Mesenchymal stem cell (in vitro differentiated cells and primary cell): ENCODE measurements at regions not wholly inside any gene's neighbourhood (a gene's known extent, or its start where the extent isn't known, plus 50 kb on each side); places are given as distances from the start of the nearest gene placed in this dataset.

Experiments used
- DNase-seq: peaks from one replicate; pipeline ENCODE4 v3.0.0-alpha.2; 2013
- H2AFZ ChIP-seq: one replicate; pipeline ENCODE4 v1.6.1; 2013; ENCODE audit warnings: low read depth, mild to moderate bottlenecking, control low read depth, inconsistent platforms, low read length, moderate library complexity
- H2AK5ac ChIP-seq: 2 replicates; pipeline ENCODE4 v1.6.1; 2013; ENCODE audit warnings: low read length, moderate library complexity, mild to moderate bottlenecking, inconsistent platforms; ENCODE audit not compliant: severe bottlenecking
- H2BK120ac ChIP-seq: one replicate; pipeline ENCODE4 v1.6.1; 2013; ENCODE audit warnings: low read depth, mild to moderate bottlenecking, inconsistent platforms, low read length, moderate library complexity
- H2BK12ac ChIP-seq, 2 experiments: one replicate each; pipeline ENCODE4 v1.6.1; 2013; ENCODE audit warnings: inconsistent platforms in 2 of 2, low read length in 2 of 2, mild to moderate bottlenecking in 2 of 2, moderate library complexity in 2 of 2, control low read depth in 1 of 2
- H2BK15ac ChIP-seq: one replicate; pipeline ENCODE4 v1.6.1; 2013; ENCODE audit warnings: mild to moderate bottlenecking, low read depth, inconsistent platforms; ENCODE audit not compliant: poor library complexity, severe bottlenecking
- H2BK5ac ChIP-seq: 2 replicates; pipeline ENCODE4 v1.6.1; 2013; ENCODE audit warnings: low read depth, mild to moderate bottlenecking, low read length, control low read depth, inconsistent platforms; ENCODE audit not compliant: poor library complexity, severe bottlenecking
- H3K14ac ChIP-seq, 2 experiments: one replicate each; pipeline ENCODE4 v1.6.1; 2013; ENCODE audit warnings: inconsistent platforms in 2 of 2, low read length in 2 of 2, control low read depth in 1 of 2, mild to moderate bottlenecking in 1 of 2, moderate library complexity in 1 of 2
- H3K18ac ChIP-seq, 2 experiments: one replicate each; pipeline ENCODE4 v1.6.1; 2013; ENCODE audit warnings: inconsistent platforms in 2 of 2, low read length in 2 of 2, control low read depth in 1 of 2, low read depth in 1 of 2, mild to moderate bottlenecking in 1 of 2
- H3K23ac ChIP-seq, 2 experiments: one replicate each; pipeline ENCODE4 v1.6.1; 2013; ENCODE audit warnings: inconsistent platforms in 2 of 2, low read length in 2 of 2, mild to moderate bottlenecking in 2 of 2, moderate library complexity in 2 of 2, control low read depth in 1 of 2
- H3K27ac ChIP-seq: 2 replicates; pipeline ENCODE4 v1.5.1; 2013; ENCODE audit warnings: mild to moderate bottlenecking, moderate library complexity, low read length, control low read depth, inconsistent platforms; ENCODE audit not compliant: poor library complexity, severe bottlenecking
- H3K27me3 ChIP-seq, 2 experiments: 2 replicates each; pipeline versions ENCODE4 v1.6.1 to v1.7.0; 2013; ENCODE audit warnings: low read length in 2 of 2, mild to moderate bottlenecking in 2 of 2, moderate library complexity in 2 of 2, control low read depth in 1 of 2, inconsistent platforms in 1 of 2; ENCODE audit not compliant: control insufficient read depth in 1 of 2, insufficient read depth in 1 of 2
- H3K36me3 ChIP-seq, 2 experiments: 2 replicates each; pipeline versions ENCODE4 v1.6.1 to v1.7.0; 2013; ENCODE audit warnings: low read length in 2 of 2, control low read depth in 1 of 2, inconsistent platforms in 1 of 2, low read depth in 1 of 2, mild to moderate bottlenecking in 1 of 2; ENCODE audit not compliant: insufficient read depth in 2 of 2, control insufficient read depth in 1 of 2
- H3K4ac ChIP-seq, 2 experiments: one replicate each; pipeline ENCODE4 v1.6.1; 2013; ENCODE audit warnings: inconsistent platforms in 2 of 2, low read length in 2 of 2, mild to moderate bottlenecking in 2 of 2, moderate library complexity in 2 of 2, control low read depth in 1 of 2, low read depth in 1 of 2
- H3K4me1 ChIP-seq: 2 replicates; pipeline ENCODE4 v1.6.1; 2013; ENCODE audit warnings: low read depth, low read length, control low read depth; ENCODE audit not compliant: control insufficient read depth, insufficient read depth
- H3K4me2 ChIP-seq: 2 replicates; pipeline ENCODE4 v1.6.1; 2013; ENCODE audit warnings: low read length, mild to moderate bottlenecking, inconsistent platforms; ENCODE audit not compliant: poor library complexity, severe bottlenecking
- H3K4me3 ChIP-seq, 2 experiments: 2 replicates each; pipeline versions ENCODE4 v1.5.1 to v1.7.0; 2013; ENCODE audit warnings: low read length in 2 of 2, mild to moderate bottlenecking in 2 of 2, control low read depth in 1 of 2, low read depth in 1 of 2; ENCODE audit not compliant: insufficient read depth in 1 of 2
- H3K79me1 ChIP-seq: replicated peaks from 2 replicates; pipeline ENCODE4 v1.6.1; 2013; ENCODE audit warnings: mild to moderate bottlenecking, control low read depth, low read length, inconsistent platforms; ENCODE audit not compliant: poor library complexity, severe bottlenecking
- H3K9ac ChIP-seq: 2 replicates; pipeline ENCODE4 v1.7.0; 2013; ENCODE audit warnings: mild to moderate bottlenecking, low read length, moderate library complexity
- H3K9me3 ChIP-seq: 2 replicates; pipeline ENCODE4 v1.7.0; 2013; ENCODE audit warnings: mild to moderate bottlenecking, low read length; ENCODE audit not compliant: control insufficient read depth
- H4K8ac ChIP-seq: one replicate; pipeline ENCODE4 v1.6.1; 2013; ENCODE audit warnings: inconsistent platforms, mild to moderate bottlenecking, low read length, moderate library complexity
- H4K91ac ChIP-seq: one replicate; pipeline ENCODE4 v1.6.1; 2013; ENCODE audit warnings: mild to moderate bottlenecking, low read length, inconsistent platforms
- WGBS: methylation state at CpG from one replicate; pipeline ENCODE4 v1.1.7; 2013; ENCODE audit warnings: mixed read lengths; 5-methylcytosine and 5-hydroxymethylcytosine counted together

DNA sequence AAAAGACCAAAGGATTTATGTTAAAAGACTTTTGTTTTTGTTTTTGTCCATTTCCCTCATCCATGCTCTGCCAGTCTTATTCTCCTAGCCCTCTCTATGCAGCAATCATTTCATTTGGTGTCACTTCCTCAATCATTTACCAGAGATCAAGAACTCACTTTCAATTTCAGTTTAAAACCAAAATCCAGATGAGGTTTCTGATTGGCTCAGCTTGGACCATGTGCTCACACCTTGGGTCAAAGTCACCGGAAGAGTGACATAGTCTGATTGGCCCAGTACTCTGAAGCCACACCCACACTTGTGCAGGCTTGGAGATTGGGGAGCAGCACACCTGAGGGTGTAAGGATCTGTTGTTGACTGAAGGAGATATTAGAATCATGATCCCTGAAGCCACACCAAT lies 79.6 kb downstream of the TLR4 start:
- Histone ChIP-seq H3K18ac (no peak overlapping the region), H2AK5ac (no peak overlapping the region), H3K23ac (no peak overlapping the region), H2BK12ac (no peak overlapping the region), H2AFZ (no peak overlapping the region), H3K9me3 (no peaks in the 10 kb centered on the region), H3K27me3 (peaks cover 0 to 6% of the 10 kb centered on the region in 2 experiments), H3K36me3 (no peaks in the 10 kb centered on the region), H3K4ac (peak overlapping the region in 1 of 2 experiments; percentile 30), H2BK5ac (no peak overlapping the region), H4K91ac (no peak overlapping the region), H3K79me1 (no peaks in the 10 kb centered on the region), H4K8ac (peak overlapping the region; percentile 5), H3K9ac (peak overlapping the region; percentile 86), H2BK120ac (no peak overlapping the region), H3K27ac (no peak overlapping the region), H3K4me2 (no peak overlapping the region), H3K4me1 (peaks cover 1% of the 10 kb centered on the region), H2BK15ac (no peak overlapping the region), H3K14ac (no peak overlapping the region), H3K4me3 (peak overlapping the region in 1 of 2 experiments; percentile 82)
- no peak for DNase-seq
- WGBS: 89% methylated on average over 1 of the region's 1 CpG

DNA sequence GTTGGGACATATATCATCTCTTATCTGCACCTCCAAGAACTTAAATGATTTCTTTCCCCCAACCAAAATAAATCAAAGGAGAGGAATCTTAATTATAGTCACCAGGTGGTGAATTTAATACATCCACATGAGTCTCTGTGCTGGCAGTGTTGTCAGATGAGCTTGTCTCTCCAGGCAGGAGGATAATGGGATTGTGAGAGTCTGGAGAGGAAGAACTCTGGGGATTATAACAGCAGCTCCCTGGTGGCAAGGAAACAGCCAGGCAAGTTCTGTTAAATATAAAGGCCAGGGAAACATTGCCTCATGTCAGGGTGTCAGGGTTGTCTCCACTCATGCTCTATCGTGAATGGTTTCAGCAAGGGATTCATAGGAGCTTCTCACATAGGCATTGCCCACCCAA lies 80.8 kb downstream of the TLR4 start:
- Histone ChIP-seq H3K23ac (no peak overlapping the region), H3K9me3 (no peaks in the 10 kb centered on the region), H2AK5ac (no peak overlapping the region), H3K9ac (no peak overlapping the region), H3K18ac (no peak overlapping the region), H2BK12ac (no peak overlapping the region), H4K91ac (no peak overlapping the region), H2BK120ac (no peak overlapping the region), H2BK15ac (no peak overlapping the region), H3K27ac (no peak overlapping the region), H3K36me3 (no peaks in the 10 kb centered on the region), H4K8ac (no peak overlapping the region), H3K4me3 (no peak overlapping the region), H3K79me1 (no peaks in the 10 kb centered on the region), H3K4me2 (no peak overlapping the region), H3K14ac (no peak overlapping the region), H3K4ac (no peak overlapping the region), H2AFZ (no peak overlapping the region), H3K4me1 (peaks cover 1% of the 10 kb centered on the region), H3K27me3 (peaks cover 0 to 6% of the 10 kb centered on the region in 2 experiments), H2BK5ac (no peak overlapping the region)
- DNase-seq: no peak
- WGBS: 80% methylated on average over 1 of the region's 1 CpG

DNA sequence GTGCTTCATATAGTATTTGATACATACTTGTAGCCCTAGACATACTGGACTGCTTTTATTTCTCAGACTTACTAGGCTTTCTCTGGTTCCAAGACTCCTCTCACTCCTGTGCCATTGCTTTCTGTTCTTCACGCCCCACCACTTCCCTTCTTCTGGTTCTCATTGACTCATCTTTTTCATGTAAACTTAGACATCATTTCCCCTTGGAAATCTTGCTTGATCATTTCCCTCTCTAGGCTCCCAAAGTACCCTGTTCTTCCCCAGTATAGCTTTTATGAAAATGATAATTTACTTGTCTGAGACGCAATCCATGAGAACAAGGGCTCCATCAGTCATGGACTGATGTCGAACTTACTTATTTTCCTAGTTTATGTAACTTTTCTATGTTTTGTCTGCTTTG lies 83.5 kb downstream of the TLR4 start:
- no peak overlapping the region for H2BK12ac ChIP-seq
- no peak overlapping the region for H2AK5ac ChIP-seq
- no peaks in the 10 kb centered on the region for H3K36me3 ChIP-seq
- peaks cover 12% of the 10 kb centered on the region for H3K9me3 ChIP-seq
- H2AFZ ChIP-seq: no peak overlapping the region
- 85% methylated on average over 2 of the region's 3 CpGs for WGBS
- no peak overlapping the region for H3K14ac ChIP-seq
- H3K4ac ChIP-seq: no peak overlapping the region
- H3K23ac ChIP-seq: no peak overlapping the region
- H3K4me3 ChIP-seq: no peak overlapping the region
- H4K8ac ChIP-seq: no peak overlapping the region
- no peak overlapping the region for H2BK5ac ChIP-seq
- H4K91ac ChIP-seq: no peak overlapping the region
- no peak overlapping the region for H3K4me2 ChIP-seq
- no peak overlapping the region for H3K18ac ChIP-seq
- peaks cover 1% of the 10 kb centered on the region for H3K4me1 ChIP-seq
- H3K27ac ChIP-seq: no peak overlapping the region
- peaks cover 0 to 6% of the 10 kb centered on the region in 2 experiments for H3K27me3 ChIP-seq
- DNase-seq: peak; percentile 19
- no peak overlapping the region for H3K9ac ChIP-seq
- H2BK120ac ChIP-seq: no peak overlapping the region
- H3K79me1 ChIP-seq: no peaks in the 10 kb centered on the region
- H2BK15ac ChIP-seq: no peak overlapping the region

DNA sequence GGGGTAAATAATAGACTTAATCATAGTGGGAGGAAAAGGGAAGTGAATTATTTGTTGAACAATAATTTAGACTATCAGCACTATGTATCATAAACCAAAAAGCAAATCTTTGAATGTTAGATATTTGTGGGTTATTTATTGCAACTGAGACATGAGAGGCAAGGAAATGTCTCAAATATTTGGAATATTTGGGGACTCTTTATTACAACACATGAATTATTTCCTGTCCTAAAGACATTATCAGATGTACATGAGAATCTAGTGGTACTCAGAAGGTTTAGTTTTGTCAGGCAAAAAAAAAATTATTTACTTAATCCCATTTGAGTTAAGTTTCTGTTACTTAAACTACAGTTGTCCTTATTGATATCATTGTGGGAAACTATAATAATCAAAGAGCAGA lies 91.1 kb downstream of the TLR4 start:
- no peak overlapping the region for H2BK5ac ChIP-seq
- no peak overlapping the region for H2AK5ac ChIP-seq
- H3K9ac ChIP-seq: no peak overlapping the region
- no peak overlapping the region for H2AFZ ChIP-seq
- H3K4me1 ChIP-seq: no peaks in the 10 kb centered on the region
- H3K4ac ChIP-seq: no peak overlapping the region
- H2BK120ac ChIP-seq: no peak overlapping the region
- no peak overlapping the region for H2BK12ac ChIP-seq
- H3K9me3 ChIP-seq: peaks cover 12% of the 10 kb centered on the region
- no peak overlapping the region for H3K18ac ChIP-seq
- H3K4me2 ChIP-seq: no peak overlapping the region
- H3K14ac ChIP-seq: no peak overlapping the region
- no peak overlapping the region for H4K8ac ChIP-seq
- no peak overlapping the region for H2BK15ac ChIP-seq
- DNase-seq: no peak
- no peaks in the 10 kb centered on the region for H3K36me3 ChIP-seq
- no peak overlapping the region for H3K23ac ChIP-seq
- H3K79me1 ChIP-seq: no peaks in the 10 kb centered on the region
- no peaks in the 10 kb centered on the region for H3K27me3 ChIP-seq
- no peak overlapping the region for H4K91ac ChIP-seq
- H3K27ac ChIP-seq: no peak overlapping the region
- no peak overlapping the region for H3K4me3 ChIP-seq
